AML-193 (cell line): ENCODE measurements at regions not wholly inside any gene's neighbourhood (a gene's known extent, or its start where the extent isn't known, plus 50 kb on each side); places are given as distances from the start of the nearest gene placed in this dataset.

Experiments
- DNase-seq, 2 experiments: peaks; one replicate each; lab custom pipeline; 2025; lab: John Stamatoyannopoulos, UW

- DNase-seq: no peak
Observed at GRCh38 chr12:97936165-97936564, 473.6 kb downstream of the RMST start.

GRCh38 chr12:97938031-97938430, 475.4 kb downstream of the RMST start:
- DNase-seq: no peak

GRCh38 chr12:97939156-97939555, 476.6 kb downstream of the RMST start:
- DNase-seq: no peak

- no peak for DNase-seq
Observed at GRCh38 chr12:97940105-97940504, 477.5 kb downstream of the RMST start.

DNA sequence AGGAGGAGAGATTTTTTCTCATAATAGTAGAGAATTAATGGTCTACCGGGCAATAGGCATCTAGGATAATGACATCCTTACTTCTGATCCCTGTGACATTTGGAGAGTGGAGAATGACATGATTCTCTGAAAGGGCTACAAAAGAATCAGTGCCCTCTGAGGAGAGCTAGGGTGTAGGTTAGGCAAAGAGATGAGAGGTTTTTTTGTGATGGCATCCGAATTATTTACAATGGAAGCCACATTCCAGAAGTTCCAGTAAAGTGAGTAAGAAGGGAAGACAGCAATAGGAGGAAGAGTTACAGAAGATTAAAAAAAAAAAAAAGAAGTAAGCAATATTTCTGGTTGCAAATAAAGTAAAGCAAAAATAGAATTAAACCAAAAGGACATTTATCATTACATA, 478.0 kb downstream of the RMST start:
- no peak for DNase-seq

DNA sequence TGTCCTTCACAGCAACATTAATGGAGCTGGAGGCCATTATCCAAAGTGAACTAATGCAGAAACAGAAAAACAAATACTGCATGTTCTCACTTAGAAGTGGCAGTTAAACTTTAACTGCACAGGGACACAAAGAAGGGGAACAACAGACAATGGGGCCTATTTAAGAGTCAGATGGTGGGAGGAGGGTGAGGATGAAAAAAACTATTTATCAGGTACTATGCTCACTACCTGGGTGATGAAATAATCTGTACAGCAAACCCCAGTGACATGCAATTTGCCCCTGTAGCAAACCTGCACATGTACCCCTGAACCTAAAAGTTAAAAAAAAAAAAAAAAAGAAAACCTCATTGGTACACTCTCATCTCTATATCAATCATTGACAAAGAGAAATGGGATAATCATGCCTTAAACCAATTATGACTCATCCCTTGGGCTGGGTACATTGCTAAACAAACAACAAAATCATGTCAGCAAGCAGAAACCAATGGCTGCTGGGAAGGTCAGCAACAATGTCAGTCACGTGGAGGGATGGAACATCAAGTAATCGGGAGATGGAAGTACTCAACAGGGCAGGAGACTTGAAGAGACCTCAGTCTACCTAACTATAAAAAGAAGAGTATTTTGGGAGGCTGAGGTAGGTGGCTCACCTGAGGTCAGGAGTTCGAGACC, 479.2 kb downstream of the RMST start:
- no peak for DNase-seq

GRCh38 chr12:97943359-97943758, 480.8 kb downstream of the RMST start:
- no peak for DNase-seq

DNA sequence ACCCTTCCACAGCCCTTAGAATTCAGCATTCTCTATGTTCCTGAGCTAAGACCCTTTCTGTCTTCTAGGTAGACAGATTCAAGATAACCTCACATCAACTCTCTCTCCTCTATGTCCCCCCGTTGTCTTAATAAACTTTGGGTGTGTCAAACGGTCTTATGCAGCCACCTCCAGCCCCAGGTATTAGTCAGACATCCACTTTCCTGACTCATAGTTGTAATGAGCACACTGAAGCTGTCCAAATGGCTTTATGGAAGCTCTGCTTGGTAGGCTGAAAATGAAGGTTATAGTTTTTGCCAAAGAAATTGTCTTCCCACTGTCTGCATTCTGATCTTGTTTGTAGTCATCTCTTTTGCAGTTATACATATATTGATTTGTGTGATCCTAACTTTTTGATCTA, 482.0 kb downstream of the RMST start:
- DNase-seq: no peak

GRCh38 chr12:97946701-97947100, 484.1 kb downstream of the RMST start:
- DNase-seq: no peak

GRCh38 chr12:97948591-97948990, 486.0 kb downstream of the RMST start:
- DNase-seq: no peak

GRCh38 chr12:97951239-97951638, 488.6 kb downstream of the RMST start:
- DNase-seq: no peak

- no peak for DNase-seq
Observed at GRCh38 chr12:97951717-97952116, 489.1 kb downstream of the RMST start.

- no peak for DNase-seq
Observed at GRCh38 chr12:97957109-97957508, 494.5 kb downstream of the RMST start.

- no peak for DNase-seq
Observed at GRCh38 chr12:97960225-97960624, 497.6 kb downstream of the RMST start.

- peak; percentile 13 to 14 for DNase-seq
Observed at GRCh38 chr12:97960741-97961608, 498.4 kb downstream of the RMST start.

- no peak for DNase-seq
Observed at GRCh38 chr12:97967831-97968230, 505.2 kb downstream of the RMST start.

DNA sequence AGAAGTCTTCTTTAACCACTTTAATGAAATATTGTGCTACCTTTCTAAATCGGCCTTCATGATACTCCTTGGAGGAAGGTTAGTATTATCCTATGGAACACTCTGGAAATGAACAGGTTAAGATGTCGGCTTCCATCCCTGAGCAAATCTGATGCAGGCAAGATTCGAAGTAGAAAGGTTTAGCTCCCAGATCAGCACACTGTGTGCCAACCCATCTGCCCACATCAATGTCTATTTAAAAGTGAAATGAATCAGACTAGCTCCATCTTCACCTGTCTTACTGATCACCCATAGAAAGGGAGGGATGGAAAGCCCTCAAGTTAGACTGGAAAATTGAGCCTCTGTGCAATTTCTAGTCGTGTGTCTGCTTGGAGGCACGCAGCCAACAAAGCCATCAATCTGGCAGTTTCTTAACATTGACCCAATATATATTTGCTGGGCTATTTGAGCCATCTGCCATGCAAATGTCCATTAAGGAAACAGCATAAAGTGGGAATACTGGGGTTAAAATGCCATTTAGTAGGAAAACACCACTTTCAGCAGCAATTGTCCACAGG, 506.1 kb downstream of the RMST start:
- DNase-seq: no peak

GRCh38 chr12:97977870-97978405, 515.3 kb downstream of the RMST start:
- DNase-seq: no peak

- DNase-seq: no peak
Observed at GRCh38 chr12:97982684-97983083, 520.1 kb downstream of the RMST start.

- no peak for DNase-seq
Observed at GRCh38 chr12:97983796-97984195, 521.2 kb downstream of the RMST start.

DNA sequence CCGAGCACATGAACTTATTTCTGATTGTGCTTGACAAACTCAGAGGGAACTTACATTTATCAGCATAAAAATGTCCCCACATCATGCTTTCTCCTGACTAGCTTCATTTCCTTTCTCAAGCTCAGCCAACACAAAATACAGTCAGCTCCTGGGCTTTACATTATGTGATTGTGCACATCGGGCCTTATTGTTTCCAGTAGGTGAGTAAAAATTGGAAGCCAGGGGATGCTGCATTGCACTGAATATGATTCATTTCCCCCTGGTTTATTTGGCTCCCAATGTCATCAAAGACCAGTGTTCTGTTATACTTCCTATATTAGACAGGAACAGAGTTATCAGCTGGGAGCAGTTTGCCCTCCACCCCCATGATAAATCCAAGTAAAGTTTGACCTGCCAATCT, 521.8 kb downstream of the RMST start:
- no peak for DNase-seq

DNA sequence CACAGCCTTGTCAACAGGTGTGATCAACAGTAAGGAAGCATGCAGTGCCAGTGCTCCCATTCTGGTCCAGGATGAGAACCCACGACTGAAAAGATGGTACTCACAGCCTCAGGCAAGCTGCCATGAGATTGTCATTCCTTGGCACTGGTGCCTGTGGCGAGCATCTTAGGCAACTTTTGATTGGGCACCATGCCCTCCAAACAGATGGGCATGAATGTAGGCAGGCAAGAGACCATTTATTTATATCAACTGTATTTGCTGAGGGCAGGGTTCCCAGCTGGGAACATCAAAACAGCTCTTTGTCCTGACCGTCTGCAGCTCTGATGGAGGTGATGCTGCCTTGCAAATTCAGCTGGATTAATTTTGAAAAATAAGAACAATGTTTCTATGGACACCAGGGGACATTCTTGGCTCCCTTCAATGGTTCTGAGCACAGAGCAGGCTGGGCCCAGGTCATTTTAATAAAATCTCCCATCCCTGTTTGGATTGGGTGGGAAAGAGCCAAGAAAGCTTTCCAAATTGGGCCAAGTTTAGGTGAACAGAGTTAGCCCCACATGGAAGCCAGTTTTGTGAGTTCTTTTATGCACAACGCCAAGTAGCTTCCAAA, 522.5 kb downstream of the RMST start:
- no peak for DNase-seq

GRCh38 chr12:97985834-97986233, 523.2 kb downstream of the RMST start:
- no peak for DNase-seq
